ENCODE measurements at regions not wholly inside any gene's neighbourhood (a gene's known extent, or its start where the extent isn't known, plus 50 kb on each side); places are given as distances from the start of the nearest gene placed in this dataset.

DNA sequence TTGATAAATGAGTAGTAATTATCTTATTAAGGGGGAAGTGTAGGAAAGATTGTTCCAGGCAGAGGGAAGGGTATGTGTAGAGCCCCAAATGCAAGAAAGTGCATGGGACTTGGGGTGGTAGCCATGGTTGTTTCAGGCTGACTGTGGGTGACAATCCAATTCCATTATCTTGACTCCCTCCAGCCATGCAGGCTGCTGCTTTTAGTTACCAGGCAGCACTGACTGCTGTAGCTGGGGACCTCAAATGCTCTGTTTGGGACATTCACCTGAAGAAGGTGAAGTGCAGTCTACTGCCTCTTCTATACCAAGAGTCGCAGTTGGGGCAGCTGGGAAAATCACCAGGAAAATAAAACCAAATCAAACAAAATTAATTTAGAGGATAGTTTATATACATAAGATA lies 102.4 kb upstream of the NR3C1 start:
- TF ChIP-seq, protein P1, sequence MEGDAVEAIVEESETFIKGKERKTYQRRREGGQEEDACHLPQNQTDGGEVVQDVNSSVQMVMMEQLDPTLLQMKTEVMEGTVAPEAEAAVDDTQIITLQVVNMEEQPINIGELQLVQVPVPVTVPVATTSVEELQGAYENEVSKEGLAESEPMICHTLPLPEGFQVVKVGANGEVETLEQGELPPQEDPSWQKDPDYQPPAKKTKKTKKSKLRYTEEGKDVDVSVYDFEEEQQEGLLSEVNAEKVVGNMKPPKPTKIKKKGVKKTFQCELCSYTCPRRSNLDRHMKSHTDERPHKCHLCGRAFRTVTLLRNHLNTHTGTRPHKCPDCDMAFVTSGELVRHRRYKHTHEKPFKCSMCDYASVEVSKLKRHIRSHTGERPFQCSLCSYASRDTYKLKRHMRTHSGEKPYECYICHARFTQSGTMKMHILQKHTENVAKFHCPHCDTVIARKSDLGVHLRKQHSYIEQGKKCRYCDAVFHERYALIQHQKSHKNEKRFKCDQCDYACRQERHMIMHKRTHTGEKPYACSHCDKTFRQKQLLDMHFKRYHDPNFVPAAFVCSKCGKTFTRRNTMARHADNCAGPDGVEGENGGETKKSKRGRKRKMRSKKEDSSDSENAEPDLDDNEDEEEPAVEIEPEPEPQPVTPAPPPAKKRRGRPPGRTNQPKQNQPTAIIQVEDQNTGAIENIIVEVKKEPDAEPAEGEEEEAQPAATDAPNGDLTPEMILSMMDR (IDR thresholded peaks at IDR 0.05; ENCODE audit: low read depth, low read length, poor library complexity, severe bottlenecking): no peak
- TF ChIP-seq EZH2phosphoT487 (IDR thresholded peaks at IDR 0.05; ENCODE audit: borderline replicate concordance, low read length): no peak

Measured in DOHH2 (cell line).